ENCODE measurements at regions not wholly inside any gene's neighbourhood (a gene's known extent, or its start where the extent isn't known, plus 50 kb on each side); places are given as distances from the start of the nearest gene placed in this dataset.
"Not testable (repeated sequence)": the region's sequence is repeated elsewhere in the genome, so short reads cannot be mapped to it uniquely, and the experiment has no call there.

GRCh38 chr18:56421647-56422046, 216.7 kb downstream of the TXNL1 start:
- no peak for TF ChIP-seq CTCF (IDR thresholded peaks at IDR 0.05; ENCODE audit: unreplicated experiment in 3 of 3)
- H3K36me3 Mint-ChIP-seq (ENCODE audit: low read depth): no peaks in the 10 kb centered on the region
- H3K9me3 Mint-ChIP-seq: peaks cover 16% of the 10 kb centered on the region
- H3K4me1 Mint-ChIP-seq: no peaks in the 10 kb centered on the region
- H3K27ac Mint-ChIP-seq: no peak overlapping the region
- no peak overlapping the region for H3K4me3 Mint-ChIP-seq
- no peaks in the 10 kb centered on the region for H3K27me3 Mint-ChIP-seq (ENCODE audit: low read depth)

GRCh38 chr18:56420868-56421267, 217.5 kb downstream of the TXNL1 start:
- not testable (repeated sequence) for H3K36me3 Mint-ChIP-seq (ENCODE audit: low read depth); H3K4me1 Mint-ChIP-seq; H3K4me3 Mint-ChIP-seq; H3K27ac Mint-ChIP-seq; H3K27me3 Mint-ChIP-seq (ENCODE audit: low read depth)
- H3K9me3 Mint-ChIP-seq: peaks cover 17% of the 10 kb centered on the region

- no peak overlapping the region for H3K4me3 Mint-ChIP-seq
- no peaks in the 10 kb centered on the region for H3K36me3 Mint-ChIP-seq (ENCODE audit: low read depth)
- peaks cover 17% of the 10 kb centered on the region for H3K9me3 Mint-ChIP-seq
- no peak overlapping the region for H3K27ac Mint-ChIP-seq
- no peaks in the 10 kb centered on the region for H3K4me1 Mint-ChIP-seq
- no peak for TF ChIP-seq CTCF (IDR thresholded peaks at IDR 0.05; ENCODE audit: unreplicated experiment in 3 of 3)
- H3K27me3 Mint-ChIP-seq (ENCODE audit: low read depth): peaks cover 3% of the 10 kb centered on the region
Observed at GRCh38 chr18:56414357-56414756, 224.0 kb downstream of the TXNL1 start.

GRCh38 chr18:56413862-56414261, 224.5 kb downstream of the TXNL1 start:
- H3K4me1 Mint-ChIP-seq: no peaks in the 10 kb centered on the region

GRCh38 chr18:56412951-56413350, 225.4 kb downstream of the TXNL1 start:
- peaks cover 3% of the 10 kb centered on the region for H3K27me3 Mint-ChIP-seq (ENCODE audit: low read depth)
- H3K27ac Mint-ChIP-seq: no peak overlapping the region
- H3K4me1 Mint-ChIP-seq: no peaks in the 10 kb centered on the region
- TF ChIP-seq CTCF (IDR thresholded peaks at IDR 0.05; ENCODE audit: unreplicated experiment in 3 of 3): no peak
- no peaks in the 10 kb centered on the region for H3K36me3 Mint-ChIP-seq (ENCODE audit: low read depth)
- peaks cover 14% of the 10 kb centered on the region for H3K9me3 Mint-ChIP-seq
- no peak overlapping the region for H3K4me3 Mint-ChIP-seq

More at GRCh38 chr18:56413862-56414261, 224.5 kb downstream of the TXNL1 start:
- Mint-ChIP-seq H3K27me3 (ENCODE audit: low read depth) (peaks cover 3% of the 10 kb centered on the region), H3K4me3 (no peak overlapping the region), H3K27ac (no peak overlapping the region), H3K36me3 (ENCODE audit: low read depth) (no peaks in the 10 kb centered on the region), H3K9me3 (peaks cover 17% of the 10 kb centered on the region)
- TF ChIP-seq CTCF (IDR thresholded peaks at IDR 0.05; ENCODE audit: unreplicated experiment in 3 of 3): no peak

DNA sequence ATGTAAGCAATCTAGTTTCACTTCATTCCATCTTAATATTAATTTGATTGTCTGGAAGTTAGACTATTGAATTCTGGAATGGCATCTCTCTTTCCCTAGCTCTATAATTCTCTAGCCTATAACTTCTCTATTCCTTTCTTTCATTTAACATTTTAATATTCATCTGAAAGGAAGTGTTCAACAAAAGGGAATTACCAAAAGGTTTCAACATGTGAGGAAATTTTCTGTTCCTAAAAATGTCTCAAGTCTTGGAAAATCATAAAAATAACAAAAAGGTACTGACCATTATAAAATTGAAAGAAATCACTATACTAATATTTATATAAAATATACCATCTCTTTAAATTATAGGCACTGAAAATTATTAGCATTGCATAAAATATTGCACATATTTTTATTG, 228.7 kb downstream of the TXNL1 start:
- Mint-ChIP-seq H3K27ac (no peak overlapping the region), H3K36me3 (ENCODE audit: low read depth) (no peaks in the 10 kb centered on the region), H3K27me3 (ENCODE audit: low read depth) (no peaks in the 10 kb centered on the region), H3K4me1 (no peaks in the 10 kb centered on the region), H3K9me3 (no peaks in the 10 kb centered on the region), H3K4me3 (no peak overlapping the region)
- TF ChIP-seq CTCF (IDR thresholded peaks at IDR 0.05; ENCODE audit: unreplicated experiment in 3 of 3): no peak

All from nephron (organoid).